ENCODE measurements at regions not wholly inside any gene's neighbourhood (a gene's known extent, or its start where the extent isn't known, plus 50 kb on each side); places are given as distances from the start of the nearest gene placed in this dataset.

- TF ChIP-seq CTCF (IDR thresholded peaks at IDR 0.05) = no peak
- no peak for TF ChIP-seq POLR2A (IDR thresholded peaks at IDR 0.05)
- no peak for TF ChIP-seq EP300 (IDR thresholded peaks at IDR 0.05)
Observed at GRCh38 chr4:45803994-45804393, 319.9 kb downstream of the GABRG1 start.
